ENCODE measurements at regions not wholly inside any gene's neighbourhood (a gene's known extent, or its start where the extent isn't known, plus 50 kb on each side); places are given as distances from the start of the nearest gene placed in this dataset.
"Not testable (repeated sequence)": the region's sequence is repeated elsewhere in the genome, so short reads cannot be mapped to it uniquely, and the experiment has no call there.

DNA sequence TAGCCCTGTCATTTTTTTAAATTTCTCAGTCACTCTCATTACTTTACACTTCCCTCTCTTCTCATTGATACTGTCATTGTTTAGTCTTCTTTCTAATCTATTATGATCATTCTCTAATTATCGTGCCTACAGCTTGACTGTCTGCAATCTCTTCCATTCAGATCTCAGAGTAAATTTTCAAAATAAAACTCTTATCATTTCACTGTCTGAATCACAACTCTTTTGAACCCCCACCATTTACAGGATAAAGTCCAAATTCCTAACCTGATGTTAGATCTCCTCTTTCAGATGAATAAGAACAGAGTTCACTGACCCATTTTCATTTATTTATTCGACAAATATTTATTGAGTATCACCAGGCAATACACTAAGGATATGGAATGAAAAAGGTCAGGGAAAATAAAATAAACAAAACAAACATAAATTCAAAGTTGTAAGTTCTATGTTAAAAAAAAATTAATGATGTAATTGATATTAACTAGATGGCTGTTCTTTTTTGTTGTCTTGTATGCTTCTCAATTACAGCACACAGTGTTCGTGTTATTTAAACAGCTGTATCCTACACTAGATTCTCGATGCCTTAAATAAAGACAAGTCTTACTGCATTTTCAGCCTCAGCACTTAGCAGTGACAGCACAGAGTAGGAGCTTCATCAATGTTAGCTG, 631.0 kb downstream of the IRS1 start:
- Histone ChIP-seq H3K9ac (no peak overlapping the region), H3K27ac (no peak overlapping the region), H3K4me3 (no peak overlapping the region), H4K20me1 (ENCODE audit: insufficient read depth) (no peaks in the 10 kb centered on the region), H3F3A (ENCODE audit: insufficient read depth) (no peaks in the 10 kb centered on the region), H3K79me2 (ENCODE audit: insufficient read depth) (no peaks in the 10 kb centered on the region), H2AFZ (no peak overlapping the region), H3K9me3 (ENCODE audit: low read depth) (no peaks in the 10 kb centered on the region), H3K4me2 (ENCODE audit: unreplicated experiment) (no peak overlapping the region), H3K36me3 (ENCODE audit: low read depth) (no peaks in the 10 kb centered on the region), H3K4me1 (ENCODE audit: insufficient read depth) (no peaks in the 10 kb centered on the region), H3K9me2 (ENCODE audit: insufficient read depth) (no peaks in the 10 kb centered on the region), H3K27me3 (replicated peaks; ENCODE audit: insufficient read depth) (no peaks in the 10 kb centered on the region)
- DNase-seq, result no peak
- in situ Hi-C loops (cut with MboI), result no loop called here
- 86 to 90% methylated on average over 4 of the region's 4 CpGs for WGBS, 2 experiments (ENCODE audit: low coverage in 1 of 2, low lambda C conversion rate in 2 of 2, missing lambda C conversion rate in 2 of 2)
- TF ChIP-seq EZH2phosphoT487 (IDR thresholded peaks at IDR 0.05; ENCODE audit: insufficient read depth, low read depth), result no peak
- no peak for TF ChIP-seq EZH2 (IDR thresholded peaks at IDR 0.05; ENCODE audit: insufficient read depth, poor library complexity, severe bottlenecking)

DNA sequence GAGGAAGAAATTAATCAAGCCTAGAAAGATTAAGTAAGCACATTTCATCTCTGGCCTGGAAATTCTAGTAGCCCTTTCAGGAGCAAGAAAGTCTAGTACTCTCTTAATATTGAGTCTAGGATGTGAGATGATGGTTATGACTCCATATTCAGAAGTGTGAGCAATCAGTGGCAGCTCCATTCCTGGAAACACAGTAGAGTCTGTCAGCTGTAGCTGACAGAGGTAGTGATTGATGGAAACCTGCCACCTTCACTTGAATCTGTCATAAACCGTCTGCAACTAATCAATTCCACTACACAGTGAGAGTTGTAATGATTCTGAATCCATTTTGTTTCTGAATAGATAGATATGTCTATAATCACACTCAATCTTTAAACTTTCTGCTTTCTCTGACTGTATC, 635.1 kb downstream of the IRS1 start:
- Histone ChIP-seq H3K4me1 (ENCODE audit: insufficient read depth) (no peaks in the 10 kb centered on the region), H3K9me2 (ENCODE audit: insufficient read depth) (no peaks in the 10 kb centered on the region), H3K27me3 (replicated peaks; ENCODE audit: insufficient read depth) (no peaks in the 10 kb centered on the region), H3K4me3 (no peak overlapping the region), H3K9me3 (ENCODE audit: low read depth) (no peaks in the 10 kb centered on the region), H3K27ac (no peak overlapping the region), H2AFZ (no peak overlapping the region), H3K9ac (no peak overlapping the region), H3K36me3 (ENCODE audit: low read depth) (no peaks in the 10 kb centered on the region), H3F3A (ENCODE audit: insufficient read depth) (no peaks in the 10 kb centered on the region), H3K4me2 (ENCODE audit: unreplicated experiment) (no peak overlapping the region), H4K20me1 (ENCODE audit: insufficient read depth) (no peaks in the 10 kb centered on the region), H3K79me2 (ENCODE audit: insufficient read depth) (no peaks in the 10 kb centered on the region)
- in situ Hi-C loops (cut with MboI), result no loop called here
- WGBS, 2 experiments (ENCODE audit: low coverage in 1 of 2, low lambda C conversion rate in 2 of 2, missing lambda C conversion rate in 2 of 2), result 54 to 70% methylated on average over 1 of the region's 1 CpG
- DNase-seq, result no peak
- TF ChIP-seq EZH2phosphoT487 (IDR thresholded peaks at IDR 0.05; ENCODE audit: insufficient read depth, low read depth), result no peak
- no peak for TF ChIP-seq EZH2 (IDR thresholded peaks at IDR 0.05; ENCODE audit: insufficient read depth, poor library complexity, severe bottlenecking)

DNA sequence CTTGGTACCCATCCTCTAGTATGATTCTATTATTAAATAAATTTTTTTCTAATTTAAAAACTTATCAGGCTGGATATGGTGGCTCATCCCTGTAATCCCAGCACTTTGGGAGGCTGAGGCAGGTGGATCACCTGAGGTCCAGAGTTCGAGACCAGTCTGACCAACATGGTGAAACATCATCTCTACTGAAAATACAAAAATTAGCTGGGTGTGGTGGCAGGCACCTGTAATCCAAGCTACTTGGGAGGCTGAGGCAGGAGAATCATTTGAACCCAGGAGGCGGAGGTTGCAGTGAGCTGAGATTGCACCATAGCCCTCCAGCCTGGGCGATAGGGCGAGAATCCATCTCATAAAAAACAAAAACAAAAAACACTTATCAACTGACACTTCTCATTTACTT, 639.0 kb downstream of the IRS1 start:
- H2AFZ ChIP-seq; H4K20me1 ChIP-seq (ENCODE audit: insufficient read depth); H3K9me3 ChIP-seq (ENCODE audit: low read depth); H3K4me2 ChIP-seq (ENCODE audit: unreplicated experiment); H3K9me2 ChIP-seq (ENCODE audit: insufficient read depth); H3K4me1 ChIP-seq (ENCODE audit: insufficient read depth); DNase-seq; H3K36me3 ChIP-seq (ENCODE audit: low read depth); H3F3A ChIP-seq (ENCODE audit: insufficient read depth); H3K27ac ChIP-seq; H3K4me3 ChIP-seq; in situ Hi-C loops (cut with MboI); H3K9ac ChIP-seq; H3K79me2 ChIP-seq (ENCODE audit: insufficient read depth); H3K27me3 ChIP-seq (replicated peaks; ENCODE audit: insufficient read depth): not testable (repeated sequence)
- WGBS, 2 experiments (ENCODE audit: low coverage in 1 of 2, low lambda C conversion rate in 2 of 2, missing lambda C conversion rate in 2 of 2), result 89 to 94% methylated on average over 4 of the region's 4 CpGs

DNA sequence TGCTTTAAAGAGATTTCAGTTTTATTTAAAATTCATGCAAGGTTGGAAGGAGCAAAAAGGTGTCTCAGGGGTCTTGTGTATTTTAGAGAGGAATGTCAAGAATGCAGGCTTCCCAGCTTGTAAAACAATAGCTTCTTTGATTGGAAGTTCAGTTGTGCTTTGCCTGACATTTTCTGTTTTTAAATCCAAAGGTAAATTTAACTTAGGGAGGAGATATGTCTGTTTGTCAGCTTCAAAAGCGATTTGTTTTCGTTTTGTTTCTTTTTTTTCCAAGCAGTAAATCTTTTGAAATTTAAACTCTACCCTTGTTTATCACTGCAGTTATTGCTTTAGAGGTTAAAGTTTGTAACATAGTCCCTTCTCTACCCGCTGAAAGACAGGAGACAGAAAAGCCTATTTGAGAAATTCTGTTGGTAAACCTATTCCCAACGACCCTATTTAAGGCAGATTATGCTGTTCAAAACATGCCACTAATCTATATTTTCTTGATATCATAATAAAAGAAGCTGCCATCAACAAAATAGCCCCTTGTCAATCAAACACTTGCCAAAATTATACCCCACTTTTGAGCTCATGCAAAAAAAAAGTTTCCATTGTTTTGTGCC, 639.6 kb downstream of the IRS1 start:
- no peaks in the 10 kb centered on the region for H3K9me3 ChIP-seq (ENCODE audit: low read depth)
- H3K4me3 ChIP-seq, result no peak overlapping the region
- H3K27me3 ChIP-seq (replicated peaks; ENCODE audit: insufficient read depth), result no peaks in the 10 kb centered on the region
- no peak overlapping the region for H3K9ac ChIP-seq
- DNase-seq, result no peak
- H3K79me2 ChIP-seq (ENCODE audit: insufficient read depth), result no peaks in the 10 kb centered on the region
- H3K27ac ChIP-seq, result no peak overlapping the region
- H3K36me3 ChIP-seq (ENCODE audit: low read depth), result no peaks in the 10 kb centered on the region
- H3K4me2 ChIP-seq (ENCODE audit: unreplicated experiment), result no peak overlapping the region
- no peak overlapping the region for H2AFZ ChIP-seq
- TF ChIP-seq EZH2 (IDR thresholded peaks at IDR 0.05; ENCODE audit: insufficient read depth, poor library complexity, severe bottlenecking) (no peak), EZH2phosphoT487 (IDR thresholded peaks at IDR 0.05; ENCODE audit: insufficient read depth, low read depth) (no peak)
- in situ Hi-C loops (cut with MboI), result no loop called here
- no peaks in the 10 kb centered on the region for H3K4me1 ChIP-seq (ENCODE audit: insufficient read depth)
- 59 to 60% methylated on average over 4 of the region's 4 CpGs for WGBS, 2 experiments (ENCODE audit: low coverage in 1 of 2, low lambda C conversion rate in 2 of 2, missing lambda C conversion rate in 2 of 2)
- no peaks in the 10 kb centered on the region for H4K20me1 ChIP-seq (ENCODE audit: insufficient read depth)
- no peaks in the 10 kb centered on the region for H3K9me2 ChIP-seq (ENCODE audit: insufficient read depth)
- H3F3A ChIP-seq (ENCODE audit: insufficient read depth), result no peaks in the 10 kb centered on the region

DNA sequence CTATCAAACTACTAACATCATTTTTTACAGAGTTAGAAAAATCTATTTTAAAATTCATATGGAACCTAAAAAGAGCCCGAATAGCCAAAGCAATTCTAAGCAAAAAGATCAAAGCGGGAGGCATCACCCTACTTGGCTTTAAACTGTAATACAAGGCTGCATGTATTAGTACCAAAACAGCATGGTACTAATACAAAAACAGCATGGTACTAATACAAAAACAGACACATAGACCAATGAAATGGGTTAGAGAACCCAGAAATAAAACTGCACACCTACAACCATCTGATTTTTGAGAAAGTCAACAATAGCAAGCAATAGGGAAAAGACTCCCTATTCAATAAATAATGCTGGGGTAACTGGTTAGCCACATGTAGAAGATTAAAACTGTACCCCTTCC, 640.7 kb downstream of the IRS1 start:
- no peaks in the 10 kb centered on the region for H3K4me1 ChIP-seq (ENCODE audit: insufficient read depth)
- H3K27me3 ChIP-seq (replicated peaks; ENCODE audit: insufficient read depth), result no peaks in the 10 kb centered on the region
- DNase-seq, result no peak
- H3K4me3 ChIP-seq, result no peak overlapping the region
- H3K36me3 ChIP-seq (ENCODE audit: low read depth), result no peaks in the 10 kb centered on the region
- H3F3A ChIP-seq (ENCODE audit: insufficient read depth), result no peaks in the 10 kb centered on the region
- H3K9ac ChIP-seq, result no peak overlapping the region
- no peaks in the 10 kb centered on the region for H4K20me1 ChIP-seq (ENCODE audit: insufficient read depth)
- TF ChIP-seq EZH2phosphoT487 (IDR thresholded peaks at IDR 0.05; ENCODE audit: insufficient read depth, low read depth), result no peak
- no peak for TF ChIP-seq EZH2 (IDR thresholded peaks at IDR 0.05; ENCODE audit: insufficient read depth, poor library complexity, severe bottlenecking)
- no peaks in the 10 kb centered on the region for H3K9me2 ChIP-seq (ENCODE audit: insufficient read depth)
- in situ Hi-C loops (cut with MboI), result no loop called here
- H3K79me2 ChIP-seq (ENCODE audit: insufficient read depth), result no peaks in the 10 kb centered on the region
- no peaks in the 10 kb centered on the region for H3K9me3 ChIP-seq (ENCODE audit: low read depth)
- no peak overlapping the region for H3K4me2 ChIP-seq (ENCODE audit: unreplicated experiment)
- H2AFZ ChIP-seq, result no peak overlapping the region
- whole genome bisulfite sequencing, 2 experiments (ENCODE audit: low coverage in 1 of 2, low lambda C conversion rate in 2 of 2, missing lambda C conversion rate in 2 of 2), result 84 to 87% methylated on average over 2 of the region's 2 CpGs
- no peak overlapping the region for H3K27ac ChIP-seq

All from GM23248 (cell line).